HG03378 (cell line): ENCODE measurements at regions not wholly inside any gene's neighbourhood (a gene's known extent, or its start where the extent isn't known, plus 50 kb on each side); places are given as distances from the start of the nearest gene placed in this dataset.

Experiments used
- ATAC-seq: cut with Tn5 transposase; IDR thresholded peaks from one replicate; pipeline ENCODE4 v1.9.1; 2021; ENCODE audit warnings: mild to moderate bottlenecking, moderate library complexity; ENCODE audit not compliant: unreplicated experiment

- no peak for ATAC-seq
Measured at GRCh38 chrX:9189286-9189685, 155.4 kb upstream of the FAM9B start.

DNA sequence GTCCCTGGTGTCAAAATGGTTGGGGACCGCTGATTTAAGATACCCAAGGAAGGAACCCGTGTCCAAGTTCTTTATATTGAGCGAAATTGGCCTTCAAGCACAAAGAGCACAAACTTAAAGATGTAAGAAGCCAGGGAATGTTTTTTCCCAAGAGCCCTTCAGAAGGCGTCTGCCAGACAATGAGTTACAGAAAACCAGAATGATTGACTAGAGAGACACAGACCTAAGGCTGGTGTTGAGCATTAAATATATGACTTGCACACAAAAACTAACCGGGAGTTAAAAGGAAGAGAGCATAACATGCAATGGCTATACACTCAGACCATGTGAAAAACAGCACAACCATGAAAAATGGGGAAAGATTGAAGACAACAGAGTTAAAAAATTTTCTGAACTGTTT lies 157.5 kb upstream of the FAM9B start:
- no peak for ATAC-seq

- no peak for ATAC-seq
Measured at GRCh38 chrX:9195199-9195880, 161.4 kb upstream of the FAM9B start.

DNA sequence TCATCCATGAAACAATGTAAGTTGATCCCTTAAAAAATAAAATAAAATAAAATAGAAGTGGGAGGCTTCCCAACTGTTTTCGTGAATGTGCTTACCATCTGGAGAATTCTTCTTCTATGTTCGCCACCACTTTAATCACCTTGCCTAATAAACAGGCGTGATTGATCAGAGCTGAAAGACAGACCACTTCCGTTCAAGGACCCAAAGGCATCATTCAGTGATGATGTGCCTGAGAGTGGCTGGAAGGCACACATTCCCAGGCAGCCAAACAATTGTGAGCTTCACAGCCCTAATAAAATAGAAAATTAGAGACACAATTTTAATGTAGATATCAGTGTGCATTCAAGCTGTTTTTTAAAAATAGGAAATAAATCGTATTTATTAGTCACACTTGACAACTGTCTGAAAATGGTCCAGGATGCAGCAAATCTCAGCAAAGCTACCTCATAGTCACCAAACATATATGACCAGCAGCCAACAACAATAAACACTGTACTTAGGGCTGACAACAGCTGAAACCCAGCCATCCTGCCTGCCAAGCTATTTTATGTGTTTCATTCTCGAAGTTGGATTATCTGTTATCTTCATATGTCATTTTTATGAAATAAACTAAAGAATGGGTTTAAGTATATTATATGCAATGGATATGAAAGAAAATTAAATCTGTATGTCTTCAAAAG lies 163.2 kb upstream of the FAM9B start:
- ATAC-seq = no peak

DNA sequence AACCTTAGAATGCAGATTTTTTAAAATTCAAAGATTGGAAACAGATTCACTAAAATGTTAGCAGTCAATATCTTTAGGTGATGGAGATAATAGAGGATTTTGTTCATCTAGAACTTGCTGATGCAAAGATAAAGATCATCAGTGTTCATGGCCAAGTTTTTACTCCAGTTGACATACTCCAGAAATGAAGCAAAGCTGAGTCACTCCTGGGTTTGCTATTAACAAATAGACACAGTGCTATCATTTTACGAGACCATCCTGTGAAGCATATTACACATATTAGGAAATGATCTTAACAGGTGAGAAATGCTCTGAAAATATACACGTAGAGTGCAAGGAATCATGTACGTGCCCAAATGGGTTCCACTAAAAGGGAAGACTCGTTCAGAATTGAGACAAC lies 170.6 kb upstream of the FAM9B start:
- no peak for ATAC-seq

DNA sequence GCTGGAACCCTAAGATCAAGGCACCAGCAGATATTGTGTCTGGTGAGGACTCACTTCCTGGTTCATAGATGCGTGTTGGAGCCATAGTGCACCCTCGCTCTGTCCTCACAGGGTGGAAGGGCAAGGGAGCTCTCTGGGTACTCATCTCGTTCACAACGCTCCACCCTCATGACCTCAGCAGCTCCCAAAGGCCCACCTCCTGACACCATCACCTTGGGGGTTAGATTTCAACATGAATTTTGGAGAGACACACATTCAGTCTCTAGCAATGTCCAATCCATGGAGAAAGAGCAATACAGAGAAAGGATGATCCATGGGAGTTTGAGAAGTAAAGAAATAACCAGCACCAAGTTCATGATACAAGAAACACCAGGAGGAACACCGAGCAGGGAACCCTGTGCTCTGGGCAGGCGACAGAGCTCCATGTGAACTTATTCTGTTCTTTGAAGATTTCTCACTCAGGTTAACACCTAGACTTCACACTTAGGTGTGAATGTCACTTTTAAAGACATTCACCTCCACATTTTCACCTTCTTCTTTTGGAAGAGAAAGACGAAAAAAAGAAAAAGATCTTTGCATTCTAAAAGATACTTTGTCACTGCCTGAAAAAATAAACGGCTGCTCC lies 171.8 kb upstream of the FAM9B start:
- no peak for ATAC-seq

GRCh38 chrX:9207142-9207541 lies 173.2 kb upstream of the FAM9B start:
- no peak for ATAC-seq

- ATAC-seq = no peak
Measured at GRCh38 chrX:9211269-9211668, 177.3 kb upstream of the FAM9B start.

GRCh38 chrX:9221781-9222180 lies 187.9 kb upstream of the FAM9B start:
- ATAC-seq = no peak

DNA sequence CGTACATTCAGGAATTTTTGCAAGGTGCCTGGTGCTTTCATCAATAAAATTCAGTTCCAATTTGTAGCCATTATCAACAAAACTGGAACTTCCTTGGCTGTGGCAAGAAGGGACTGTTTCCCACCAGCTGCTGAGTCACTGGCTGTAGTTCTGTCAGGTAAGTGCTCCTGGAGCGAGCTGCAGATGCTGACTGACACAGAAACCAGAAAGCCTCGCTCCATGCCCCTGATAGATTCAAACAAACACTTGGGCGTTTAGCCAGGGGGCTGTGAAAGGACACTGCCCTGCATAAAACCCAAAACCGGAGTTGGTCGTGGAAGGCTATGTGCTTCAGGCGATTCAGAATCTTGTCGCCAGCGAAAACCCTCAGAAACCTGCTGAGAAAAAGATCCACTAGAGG lies 188.4 kb upstream of the FAM9B start:
- no peak for ATAC-seq

DNA sequence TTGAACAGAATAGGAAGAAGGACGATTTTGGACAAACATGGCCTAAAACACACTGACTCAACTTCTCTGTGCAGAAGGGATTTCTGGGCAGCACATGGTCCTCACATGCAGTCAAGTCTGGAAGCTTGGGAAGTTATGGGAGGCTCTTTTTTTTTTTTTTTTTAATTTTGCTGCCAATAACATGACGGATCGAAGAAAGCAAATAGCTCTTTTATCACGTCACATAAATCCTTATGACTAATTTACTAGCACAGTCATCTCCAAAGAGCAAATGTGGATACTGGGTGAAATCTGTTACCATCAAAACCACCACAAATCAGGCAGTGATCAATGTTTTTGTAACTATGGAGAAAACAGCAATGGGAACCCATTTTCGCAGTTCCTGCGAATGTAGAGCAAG lies 193.3 kb upstream of the FAM9B start:
- no peak for ATAC-seq

- ATAC-seq = no peak
Measured at GRCh38 chrX:9231491-9231890, 197.6 kb upstream of the FAM9B start.

- ATAC-seq = no peak
Measured at GRCh38 chrX:9233141-9233540, 199.2 kb upstream of the FAM9B start.

DNA sequence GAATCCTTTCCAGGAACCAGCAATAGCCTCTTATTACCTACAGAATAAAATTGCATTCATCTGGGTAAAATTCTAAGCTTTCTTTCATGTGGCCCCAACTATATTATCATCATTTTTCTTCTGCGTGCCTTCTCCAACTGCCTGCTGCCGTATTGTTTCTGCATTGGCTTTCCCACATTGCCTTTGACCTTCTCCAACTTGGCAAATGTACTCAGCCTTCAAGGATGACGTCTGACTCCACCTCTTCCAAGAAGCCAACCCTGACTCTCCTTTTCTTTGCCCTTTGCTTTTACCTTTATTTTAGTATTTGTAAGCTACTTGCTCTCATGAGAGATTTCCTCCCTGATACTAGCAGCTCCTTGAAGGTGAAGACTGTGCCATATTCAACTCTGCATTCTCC lies 200.4 kb upstream of the FAM9B start:
- ATAC-seq = no peak

DNA sequence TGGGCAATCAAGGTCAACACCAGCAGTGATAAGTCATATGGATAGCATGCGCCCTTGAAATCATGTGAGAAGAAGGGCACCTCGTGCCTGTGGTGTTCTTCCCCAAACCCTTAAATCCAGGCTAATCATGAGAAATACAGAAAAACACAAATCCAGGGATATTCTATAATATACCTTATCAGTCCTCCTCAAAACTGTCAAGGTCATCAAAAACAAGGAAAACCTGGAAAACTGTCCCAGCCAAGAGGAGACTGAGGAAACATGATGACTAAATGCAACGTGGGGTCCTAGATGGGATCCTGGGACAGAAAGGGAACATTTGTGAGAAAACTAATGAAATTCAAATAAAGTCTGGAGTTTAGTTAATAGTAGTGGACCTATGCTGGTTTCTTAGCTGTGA lies 201.8 kb upstream of the FAM9B start:
- ATAC-seq = no peak

GRCh38 chrX:9240956-9241355 lies 207.0 kb upstream of the FAM9B start:
- ATAC-seq = no peak

GRCh38 chrX:9241427-9241826 lies 207.5 kb upstream of the FAM9B start:
- no peak for ATAC-seq

GRCh38 chrX:9249051-9249846 lies 215.3 kb upstream of the FAM9B start:
- no peak for ATAC-seq

DNA sequence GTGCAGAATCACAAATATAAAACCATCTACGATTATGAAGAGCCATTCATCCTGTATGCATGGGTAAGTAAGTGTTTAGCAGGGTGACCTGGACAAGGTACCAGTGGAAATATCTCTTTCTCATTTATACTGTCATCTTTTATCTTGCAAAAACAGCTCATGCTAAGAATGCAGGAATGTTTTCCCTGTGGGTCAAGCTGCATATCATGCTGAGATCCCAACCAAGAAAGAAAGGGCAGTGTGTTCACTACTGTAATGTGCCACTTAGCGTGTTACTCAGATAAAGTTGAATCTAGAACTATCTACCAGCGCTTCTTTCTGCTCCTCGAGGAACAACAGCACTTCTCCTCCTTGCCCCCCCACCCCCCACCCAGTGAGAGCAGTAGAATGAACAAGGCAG lies 212.7 kb upstream of the TBL1X start:
- no peak for ATAC-seq

GRCh38 chrX:9253211-9253610 lies 211.6 kb upstream of the TBL1X start:
- ATAC-seq = no peak

- no peak for ATAC-seq
Measured at GRCh38 chrX:9257718-9258420, 207.0 kb upstream of the TBL1X start.
